ENCODE measurements at regions not wholly inside any gene's neighbourhood (a gene's known extent, or its start where the extent isn't known, plus 50 kb on each side); places are given as distances from the start of the nearest gene placed in this dataset.

DNA sequence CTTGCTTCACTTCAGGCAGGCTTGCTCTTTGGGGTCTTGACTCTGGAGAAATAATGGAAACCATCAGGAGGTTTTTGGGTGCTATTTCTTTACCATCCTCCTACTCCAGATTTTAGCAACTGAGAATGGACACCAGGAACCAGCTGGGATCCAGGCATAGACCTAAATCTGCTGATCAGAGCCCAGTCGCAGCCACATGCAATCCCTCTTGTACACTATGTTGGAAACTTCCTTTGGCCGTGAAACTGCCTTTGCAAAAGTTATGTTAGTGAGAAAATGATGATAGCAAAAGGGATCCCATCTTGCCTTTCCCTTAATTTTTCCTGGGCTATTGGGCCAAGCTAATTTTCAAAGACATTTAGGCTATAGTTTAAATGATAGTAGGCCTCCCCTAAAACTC, 158.8 kb upstream of the ARL4C start:
- intact Hi-C loops (cut with DNase I) = no loop called here
- no peaks in the 10 kb centered on the region for H3K36me3 ChIP-seq
- no peaks in the 10 kb centered on the region for H3K9me3 ChIP-seq
- no peak for DNase-seq
- ATAC-seq = no peak
- H3K4me1 ChIP-seq = no peaks in the 10 kb centered on the region
- 94% methylated on average over 2 of the region's 2 CpGs for WGBS (ENCODE audit: insufficient coverage, low coverage, low lambda C conversion rate, missing lambda C conversion rate)
- H3K27ac ChIP-seq = no peak overlapping the region
- H3K27me3 ChIP-seq = no peaks in the 10 kb centered on the region
- H3K4me3 ChIP-seq = no peak overlapping the region
- TF ChIP-seq, protein P1, sequence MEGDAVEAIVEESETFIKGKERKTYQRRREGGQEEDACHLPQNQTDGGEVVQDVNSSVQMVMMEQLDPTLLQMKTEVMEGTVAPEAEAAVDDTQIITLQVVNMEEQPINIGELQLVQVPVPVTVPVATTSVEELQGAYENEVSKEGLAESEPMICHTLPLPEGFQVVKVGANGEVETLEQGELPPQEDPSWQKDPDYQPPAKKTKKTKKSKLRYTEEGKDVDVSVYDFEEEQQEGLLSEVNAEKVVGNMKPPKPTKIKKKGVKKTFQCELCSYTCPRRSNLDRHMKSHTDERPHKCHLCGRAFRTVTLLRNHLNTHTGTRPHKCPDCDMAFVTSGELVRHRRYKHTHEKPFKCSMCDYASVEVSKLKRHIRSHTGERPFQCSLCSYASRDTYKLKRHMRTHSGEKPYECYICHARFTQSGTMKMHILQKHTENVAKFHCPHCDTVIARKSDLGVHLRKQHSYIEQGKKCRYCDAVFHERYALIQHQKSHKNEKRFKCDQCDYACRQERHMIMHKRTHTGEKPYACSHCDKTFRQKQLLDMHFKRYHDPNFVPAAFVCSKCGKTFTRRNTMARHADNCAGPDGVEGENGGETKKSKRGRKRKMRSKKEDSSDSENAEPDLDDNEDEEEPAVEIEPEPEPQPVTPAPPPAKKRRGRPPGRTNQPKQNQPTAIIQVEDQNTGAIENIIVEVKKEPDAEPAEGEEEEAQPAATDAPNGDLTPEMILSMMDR (IDR thresholded peaks at IDR 0.05) = no peak
- no peak for TF ChIP-seq POLR2A (IDR thresholded peaks at IDR 0.05)

DNA sequence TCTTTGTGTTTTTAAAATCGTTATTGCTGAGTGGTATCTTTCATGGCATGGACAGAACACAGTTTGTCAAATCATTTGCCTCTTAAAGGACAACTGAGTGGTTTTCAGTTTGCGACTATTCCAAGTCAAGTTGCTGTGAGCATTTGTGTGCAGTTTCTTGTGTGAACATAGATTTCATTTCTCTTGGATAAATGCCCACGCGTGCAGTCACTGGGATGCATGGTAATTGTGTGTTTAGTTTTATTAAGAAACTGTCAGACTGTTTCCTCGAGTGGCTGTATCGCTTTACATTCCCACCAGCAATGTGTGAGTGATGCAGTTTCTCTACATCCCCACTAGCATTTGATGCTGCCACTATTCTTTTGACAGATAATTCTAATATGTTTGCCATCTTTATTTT, 154.0 kb upstream of the ARL4C start:
- 88% methylated on average over 6 of the region's 6 CpGs for WGBS (ENCODE audit: insufficient coverage, low coverage, low lambda C conversion rate, missing lambda C conversion rate)
- DNase-seq (no peak), ATAC-seq (no peak)
- Histone ChIP-seq H3K36me3 (no peaks in the 10 kb centered on the region), H3K4me3 (no peak overlapping the region), H3K27ac (no peak overlapping the region), H3K27me3 (no peaks in the 10 kb centered on the region), H3K9me3 (no peaks in the 10 kb centered on the region), H3K4me1 (no peaks in the 10 kb centered on the region)
- TF ChIP-seq, protein P1 (IDR thresholded peaks at IDR 0.05) = no peak
- TF ChIP-seq POLR2A (IDR thresholded peaks at IDR 0.05) = no peak
- intact Hi-C loops (cut with DNase I) = no loop called here

- Histone ChIP-seq H3K36me3 (no peaks in the 10 kb centered on the region), H3K4me3 (no peak overlapping the region), H3K27ac (no peak overlapping the region), H3K4me1 (no peaks in the 10 kb centered on the region), H3K9me3 (no peaks in the 10 kb centered on the region), H3K27me3 (no peaks in the 10 kb centered on the region)
- DNase-seq (no peak), ATAC-seq (no peak)
- intact Hi-C loops (cut with DNase I) = no loop called here
- TF ChIP-seq POLR2A (IDR thresholded peaks at IDR 0.05) = no peak
- TF ChIP-seq, protein P1 (IDR thresholded peaks at IDR 0.05) = no peak
These were observed 153.1 kb upstream of the ARL4C start for GRCh38 chr2:234649951-234650350.

DNA sequence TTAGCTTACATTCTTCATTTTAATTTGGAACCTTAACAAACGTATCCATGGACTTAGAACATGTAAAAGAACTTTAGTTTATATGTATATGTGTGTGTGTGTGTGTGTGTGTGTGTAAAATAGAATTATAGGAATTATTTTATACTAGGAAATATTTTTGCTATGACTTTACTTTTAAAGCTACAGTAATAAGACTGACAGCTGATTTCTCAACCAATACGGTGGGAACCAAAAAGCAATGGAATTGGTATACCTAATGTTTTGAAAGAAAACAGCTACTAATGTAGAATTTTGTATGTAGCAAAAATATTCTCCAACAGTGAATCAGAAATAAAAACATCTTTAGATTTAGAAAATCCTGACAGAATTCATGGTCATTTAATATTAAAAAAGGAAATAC, 146.5 kb upstream of the ARL4C start:
- H3K36me3 ChIP-seq = no peaks in the 10 kb centered on the region

More for the DNA sequence above, 146.5 kb upstream of the ARL4C start:
- no peaks in the 10 kb centered on the region for H3K27me3 ChIP-seq
- no peaks in the 10 kb centered on the region for H3K4me1 ChIP-seq
- H3K4me3 ChIP-seq = no peak overlapping the region
- no peak overlapping the region for H3K27ac ChIP-seq
- 56% methylated on average over 2 of the region's 2 CpGs for WGBS (ENCODE audit: insufficient coverage, low coverage, low lambda C conversion rate, missing lambda C conversion rate)
- intact Hi-C loops (cut with DNase I) = no loop called here
- ATAC-seq = no peak
- H3K9me3 ChIP-seq = peaks cover 0 to 5% (median 2%) of the 10 kb centered on the region in 4 donors
- DNase-seq = no peak
- TF ChIP-seq, protein P1 (IDR thresholded peaks at IDR 0.05) = no peak
- TF ChIP-seq POLR2A (IDR thresholded peaks at IDR 0.05) = no peak
